GM21381 (cell line): ENCODE measurements at regions not wholly inside any gene's neighbourhood (a gene's known extent, or its start where the extent isn't known, plus 50 kb on each side); places are given as distances from the start of the nearest gene placed in this dataset.

Experiments used
- ATAC-seq: cut with Tn5 transposase; IDR thresholded peaks from one replicate; pipeline ENCODE4 v1.9.1; 2021; ENCODE audit warnings: mild to moderate bottlenecking, moderate library complexity; ENCODE audit not compliant: unreplicated experiment

- no peak for ATAC-seq
These were observed 283.9 kb upstream of the EEF2KMT start for GRCh38 chr16:5381481-5381880.

DNA sequence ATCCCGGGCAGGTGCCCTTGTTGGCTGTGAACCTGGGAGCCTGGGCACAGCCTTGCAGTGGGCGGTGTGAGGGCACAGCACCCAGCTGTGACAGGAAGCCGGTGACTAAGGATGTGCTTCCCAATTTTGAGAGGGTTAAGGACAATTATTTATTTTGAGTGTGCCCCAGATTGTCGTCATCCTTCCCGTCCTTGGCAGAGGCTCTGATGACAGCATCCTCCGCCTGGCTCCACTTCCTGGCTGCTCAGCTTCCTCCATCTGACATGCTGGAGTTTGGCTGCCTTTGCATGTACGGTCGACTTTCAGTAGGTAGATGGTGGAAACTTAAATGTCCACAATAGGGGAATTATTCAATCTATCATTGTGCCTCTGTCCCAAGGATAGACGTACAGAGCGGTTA lies 282.4 kb upstream of the EEF2KMT start:
- no peak for ATAC-seq

GRCh38 chr16:5378531-5378930 lies 280.9 kb upstream of the EEF2KMT start:
- no peak for ATAC-seq

- no peak for ATAC-seq
These were observed 279.8 kb upstream of the EEF2KMT start for GRCh38 chr16:5377280-5377898.

GRCh38 chr16:5374184-5374583 lies 276.6 kb upstream of the EEF2KMT start:
- ATAC-seq, result no peak

- no peak for ATAC-seq
These were observed 270.4 kb upstream of the EEF2KMT start for GRCh38 chr16:5367951-5368350.

- ATAC-seq, result no peak
These were observed 268.5 kb upstream of the EEF2KMT start for GRCh38 chr16:5366126-5366525.

- ATAC-seq, result no peak
These were observed 266.6 kb upstream of the EEF2KMT start for GRCh38 chr16:5364186-5364585.

DNA sequence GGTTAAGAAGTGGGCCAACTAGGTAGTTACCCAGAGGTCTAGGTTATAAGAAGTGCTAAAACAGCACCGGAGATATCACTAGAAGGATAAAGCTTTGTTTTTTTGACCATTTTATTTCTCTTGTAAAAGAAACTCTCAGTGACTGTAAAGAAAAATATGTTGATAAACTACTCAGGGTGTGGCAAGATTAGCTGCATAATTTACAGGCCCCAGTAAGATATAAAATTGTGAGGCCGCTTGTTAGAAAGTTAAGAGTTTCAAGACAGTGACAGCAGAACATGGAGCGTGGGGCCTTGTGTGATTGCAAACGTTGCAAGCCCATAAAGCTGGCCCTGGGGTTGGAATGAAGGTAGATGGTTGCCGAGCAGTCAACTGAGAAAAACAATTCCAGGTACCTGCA lies 263.7 kb upstream of the EEF2KMT start:
- ATAC-seq, result no peak

- ATAC-seq, result no peak
These were observed 257.1 kb upstream of the EEF2KMT start for GRCh38 chr16:5354645-5355044.

DNA sequence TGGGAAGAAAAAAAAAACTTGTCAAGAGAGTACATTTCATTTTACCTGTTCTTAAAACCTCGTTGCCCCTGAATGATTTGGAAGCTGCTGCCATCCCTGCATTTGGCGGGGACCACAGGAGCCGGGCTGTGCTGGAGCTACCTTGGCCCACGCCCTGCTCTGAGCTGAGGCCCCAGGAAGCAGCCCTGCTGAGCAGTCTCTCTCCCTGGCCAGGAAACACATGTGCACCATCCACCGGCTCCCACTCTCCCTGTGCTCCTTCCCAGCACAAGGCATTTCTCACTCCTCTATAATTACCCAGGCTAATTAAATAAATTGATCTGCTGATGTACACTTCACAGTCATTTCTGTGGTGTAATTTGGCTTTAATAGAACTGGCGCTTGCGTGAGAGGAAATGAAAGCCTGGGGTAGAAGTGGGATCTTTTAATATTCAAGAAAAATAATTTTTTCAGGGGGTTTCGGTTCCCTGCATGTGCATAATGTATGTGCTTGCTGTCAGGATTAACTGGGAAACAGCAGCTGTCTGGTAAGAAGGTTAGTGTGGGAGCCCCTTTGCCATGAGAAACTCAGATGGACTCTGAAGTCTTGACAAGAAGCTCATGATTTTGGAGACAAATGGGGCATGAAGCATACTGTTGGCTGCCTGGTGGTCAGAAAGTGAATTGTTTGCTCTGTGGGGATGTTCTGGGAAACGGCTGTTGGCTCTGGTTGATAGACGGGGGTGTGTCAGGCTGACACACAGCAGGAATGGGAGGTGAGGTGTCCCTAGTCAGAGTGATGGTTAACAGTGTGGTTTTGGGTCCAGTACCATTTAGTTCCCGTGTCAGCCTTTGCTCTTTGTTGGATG lies 252.3 kb upstream of the EEF2KMT start:
- ATAC-seq, result no peak

DNA sequence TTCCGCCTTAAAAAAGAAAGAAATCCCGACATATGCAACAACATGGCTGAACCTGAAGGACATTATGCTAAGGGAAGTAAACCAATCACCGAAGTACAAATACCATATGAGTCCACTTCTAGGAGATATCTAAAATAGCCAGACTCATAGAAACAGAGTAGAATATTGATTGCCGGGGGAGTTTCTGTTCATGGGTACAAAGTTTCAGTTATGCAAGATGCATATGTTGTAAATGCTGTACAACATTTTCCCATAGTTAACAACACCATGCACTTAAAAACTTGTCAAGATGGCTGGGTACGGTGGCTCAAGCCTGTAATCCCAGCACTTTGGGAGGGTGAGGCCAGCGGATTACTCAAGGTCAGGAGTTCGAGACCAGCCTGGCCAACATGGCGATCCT lies 251.5 kb upstream of the EEF2KMT start:
- no peak for ATAC-seq

- ATAC-seq, result no peak
These were observed 250.0 kb upstream of the EEF2KMT start for GRCh38 chr16:5347561-5347960.

GRCh38 chr16:5336941-5337340 lies 239.3 kb upstream of the EEF2KMT start:
- ATAC-seq, result no peak

DNA sequence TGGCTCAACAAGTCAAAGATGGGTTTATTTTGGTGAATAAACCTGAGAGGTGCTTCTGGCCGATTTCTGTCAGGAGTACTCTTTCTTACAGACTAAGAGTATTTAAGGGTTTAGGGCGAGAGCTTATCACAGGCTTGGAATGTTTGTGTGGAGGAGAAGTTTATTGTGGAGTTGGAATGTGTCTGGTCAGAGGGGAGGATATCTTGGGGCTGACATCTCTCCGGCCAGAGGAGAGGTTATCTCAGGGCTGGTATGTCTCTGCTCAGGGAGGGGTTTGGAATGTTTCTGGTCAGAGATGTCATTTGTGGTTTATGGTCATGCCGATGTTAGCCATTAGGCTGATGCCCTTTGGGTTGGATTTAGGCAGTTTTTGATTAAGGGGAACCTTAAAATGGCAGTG lies 236.4 kb upstream of the EEF2KMT start:
- no peak for ATAC-seq

- ATAC-seq, result no peak
These were observed 235.5 kb upstream of the EEF2KMT start for GRCh38 chr16:5333126-5333525.

DNA sequence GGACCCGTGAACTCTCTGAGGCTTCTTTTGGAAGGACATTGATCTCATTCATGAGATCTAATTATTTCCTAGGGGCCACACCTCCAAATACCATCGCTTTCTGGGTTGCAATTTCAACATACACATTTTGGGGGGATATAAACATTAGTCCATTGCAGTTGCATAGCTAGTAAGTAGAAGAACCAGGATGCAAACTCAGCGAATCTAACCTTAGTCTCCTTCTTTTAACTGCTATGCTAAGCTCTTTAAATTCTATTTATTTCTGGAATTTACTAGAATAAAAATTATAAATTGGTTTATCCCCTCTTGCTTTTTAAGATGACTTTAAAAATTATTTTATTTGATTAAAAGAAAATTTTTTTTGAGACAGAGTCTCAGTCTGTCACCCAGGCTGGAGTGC lies 232.5 kb upstream of the EEF2KMT start:
- ATAC-seq, result no peak

GRCh38 chr16:5328546-5328945 lies 231.0 kb upstream of the EEF2KMT start:
- ATAC-seq, result no peak

DNA sequence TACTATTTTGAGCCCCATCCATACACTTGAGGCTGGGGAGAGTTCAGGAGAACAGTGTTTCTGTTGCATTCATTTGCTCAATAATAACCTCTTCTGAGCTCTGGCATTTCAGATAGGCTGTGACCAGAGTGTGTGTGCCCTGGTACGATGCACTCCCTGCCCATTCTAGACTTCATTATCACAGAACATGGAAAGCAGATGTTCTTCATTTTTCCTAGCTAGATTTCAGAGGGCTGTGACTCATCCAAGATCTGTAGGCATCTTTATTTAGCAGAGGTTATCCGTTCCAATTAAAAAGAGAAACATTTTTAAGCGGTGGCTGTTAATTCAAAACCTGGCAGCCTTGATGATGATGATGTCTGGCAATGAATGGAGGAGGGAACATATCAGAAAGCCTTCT lies 228.8 kb upstream of the EEF2KMT start:
- no peak for ATAC-seq

GRCh38 chr16:5325932-5326331 lies 228.3 kb upstream of the EEF2KMT start:
- ATAC-seq, result no peak

GRCh38 chr16:5323284-5324141 lies 225.9 kb upstream of the EEF2KMT start:
- ATAC-seq, result no peak

DNA sequence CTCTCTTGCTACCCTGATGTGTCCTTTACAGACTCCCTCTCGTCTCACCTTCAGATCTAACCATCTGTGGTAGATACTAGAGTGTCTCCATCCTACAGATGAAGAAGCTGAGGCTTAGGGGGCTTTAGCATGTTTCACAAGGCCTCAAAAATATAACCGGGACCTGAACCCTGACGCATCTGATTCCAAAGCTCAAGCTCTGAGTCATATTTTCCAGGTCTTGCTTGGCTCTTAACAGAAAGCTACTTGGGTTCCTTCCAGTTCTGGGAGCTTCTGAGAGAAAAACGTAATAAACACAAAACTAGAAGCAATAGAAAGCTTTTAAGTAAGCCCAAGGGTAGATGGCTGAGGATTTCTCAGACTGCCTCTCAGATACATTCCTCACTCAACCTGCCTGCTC lies 224.3 kb upstream of the EEF2KMT start:
- ATAC-seq, result no peak
